ENCODE measurements at regions not wholly inside any gene's neighbourhood (a gene's known extent, or its start where the extent isn't known, plus 50 kb on each side); places are given as distances from the start of the nearest gene placed in this dataset.
"Not testable (repeated sequence)": the region's sequence is repeated elsewhere in the genome, so short reads cannot be mapped to it uniquely, and the experiment has no call there.

DNA sequence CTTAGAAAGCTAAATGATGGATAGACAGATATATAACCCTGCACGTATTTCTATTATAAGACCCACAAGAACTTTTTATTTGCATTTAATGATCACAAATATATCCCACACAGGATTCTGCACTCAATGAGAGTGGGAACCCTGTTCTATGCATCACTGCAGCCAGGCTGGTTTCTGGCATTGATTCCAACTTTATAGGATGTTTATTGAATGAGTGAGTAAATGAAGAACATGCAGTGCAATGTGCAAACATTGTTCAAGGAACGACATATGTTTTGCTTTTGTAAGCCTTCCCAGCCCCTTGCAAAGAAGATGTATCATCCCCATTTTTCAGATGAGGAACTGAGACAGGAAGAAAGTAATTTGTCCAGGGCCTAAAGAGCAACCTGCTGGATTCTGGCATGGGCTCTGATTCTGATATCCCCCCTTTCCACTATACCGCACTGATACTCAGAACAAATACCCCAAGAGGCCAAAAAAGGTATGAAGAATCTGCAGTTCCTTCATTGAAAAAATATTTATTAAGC, 246.3 kb downstream of the LACC1 start:
- DNase-seq (ENCODE audit: low read depth in 3 of 3): no peak

DNA sequence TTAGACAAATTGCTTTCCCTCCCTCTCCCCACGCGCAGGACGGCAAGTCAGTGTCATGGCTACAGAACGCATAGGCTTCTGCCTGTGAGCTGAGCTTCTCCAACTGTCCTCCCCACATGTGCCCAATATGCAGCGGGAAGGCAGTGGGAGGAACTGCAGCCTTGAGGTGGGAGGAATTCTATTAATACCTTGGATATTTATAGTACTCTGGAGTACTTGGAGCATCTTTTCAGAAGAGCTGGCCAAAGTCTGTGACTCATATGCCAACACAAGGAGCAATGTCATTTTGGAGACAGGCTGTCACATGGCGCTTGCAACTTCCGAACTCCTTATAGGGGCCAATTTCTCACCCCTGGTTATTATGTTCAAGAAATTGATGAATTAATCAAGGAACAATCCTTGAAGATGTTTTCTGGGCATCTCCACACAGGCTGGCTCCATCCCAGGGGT, 245.0 kb upstream of the SERP2 start:
- DNase-seq (ENCODE audit: low read depth in 3 of 3): no peak

DNA sequence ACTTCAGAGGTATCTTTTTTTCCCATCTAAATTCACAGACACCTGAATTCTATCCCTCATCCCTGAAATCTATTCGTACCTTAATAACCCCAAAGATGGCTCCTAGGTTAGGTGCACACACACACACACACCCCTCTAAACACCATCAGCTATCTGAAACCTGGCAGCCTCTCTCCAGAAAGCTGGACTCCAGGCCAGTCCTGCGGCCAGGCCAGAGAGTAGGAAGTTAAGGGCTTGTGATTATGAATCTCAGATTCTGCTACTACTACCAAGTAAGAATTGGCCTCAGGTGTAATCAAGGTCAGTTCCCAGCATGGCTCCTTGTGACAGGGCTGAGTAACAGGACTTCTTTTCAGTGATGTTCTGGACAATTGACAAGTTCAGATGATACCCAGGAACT, 244.2 kb upstream of the SERP2 start:
- DNase-seq (ENCODE audit: low read depth in 3 of 3): no peak

DNA sequence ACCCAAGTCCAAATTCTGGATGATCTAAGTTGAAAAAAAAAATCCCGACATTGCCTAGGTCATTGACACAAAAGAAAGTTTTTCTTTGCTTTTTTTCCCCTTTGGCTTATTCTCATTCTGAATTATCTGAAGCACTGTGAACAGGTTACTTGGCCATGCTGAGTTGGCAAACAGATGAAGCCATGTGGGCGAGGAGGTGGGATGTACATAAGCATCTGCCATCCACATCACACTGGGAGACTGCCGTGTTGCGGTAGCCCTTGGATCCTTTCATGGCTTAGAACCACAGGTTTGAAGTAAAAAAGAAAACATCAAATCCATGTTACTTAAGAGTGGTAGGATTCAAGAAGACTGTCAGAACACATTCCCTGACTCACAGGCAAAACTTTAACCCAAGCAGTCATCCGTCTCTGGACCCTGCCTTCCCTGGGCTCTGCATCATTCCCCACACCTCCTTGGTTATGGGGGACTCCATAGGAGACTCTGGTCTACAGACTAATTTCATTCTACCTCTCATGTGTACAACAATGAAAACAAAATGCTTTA, 242.5 kb upstream of the SERP2 start:
- no peak for DNase-seq (ENCODE audit: low read depth in 3 of 3)

DNA sequence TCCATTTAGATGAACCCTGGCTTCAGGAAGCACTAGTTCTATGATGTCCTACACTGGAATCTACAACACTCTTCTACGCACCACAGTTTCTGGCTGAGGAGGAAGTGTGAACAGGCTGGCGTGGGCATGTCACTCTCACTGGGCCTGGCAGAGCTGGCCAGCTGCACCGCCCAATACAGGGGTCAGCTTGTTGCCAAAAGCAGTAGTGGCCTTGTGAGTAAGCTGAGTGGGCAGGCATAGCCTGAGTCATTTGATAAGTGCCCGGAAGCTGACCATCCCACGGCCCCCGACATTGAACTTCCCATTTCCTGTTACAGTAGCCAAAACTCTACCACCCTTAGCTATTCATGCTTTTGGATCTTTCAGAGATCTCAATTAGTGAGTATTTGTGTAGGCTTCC, 240.9 kb upstream of the SERP2 start:
- no peak for DNase-seq (ENCODE audit: low read depth in 3 of 3)

DNA sequence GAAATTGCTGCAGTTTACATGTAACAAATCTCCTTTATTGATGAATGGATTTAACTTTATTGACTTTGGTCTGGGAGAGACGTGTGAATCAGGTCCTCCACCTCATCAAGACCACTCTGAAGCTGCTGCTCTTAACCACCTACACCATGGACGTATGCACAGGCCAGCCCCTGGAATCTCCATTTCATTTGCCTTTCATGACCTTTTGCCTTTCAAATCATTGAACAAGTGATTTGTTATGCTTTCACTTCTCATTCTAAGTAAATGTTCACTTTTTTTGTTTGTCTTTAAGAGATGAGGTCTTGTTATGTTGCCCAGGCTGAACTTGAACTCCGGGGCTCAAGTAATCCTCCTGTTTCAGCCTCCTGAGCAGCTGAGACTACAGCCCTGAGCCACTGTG, 240.0 kb upstream of the SERP2 start:
- no peak for DNase-seq (ENCODE audit: low read depth in 3 of 3)

DNA sequence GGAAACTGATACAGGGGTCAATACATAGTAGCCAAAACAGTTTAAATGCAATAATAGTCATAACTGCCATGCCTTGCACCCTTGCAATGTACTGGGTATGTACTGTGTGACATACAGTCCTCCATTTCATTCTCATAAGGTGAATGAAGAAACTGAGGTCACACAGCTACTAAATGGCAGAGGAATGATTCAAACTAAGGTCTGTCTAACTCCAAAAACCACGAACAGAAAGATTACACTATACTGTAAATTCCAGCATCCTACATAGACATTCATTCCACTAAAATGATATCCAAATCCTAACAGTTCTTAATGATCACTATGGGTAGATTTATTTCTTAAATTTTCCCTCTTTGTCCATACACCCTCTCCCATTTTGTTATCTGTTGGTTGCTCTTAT, 238.1 kb upstream of the SERP2 start:
- no peak for DNase-seq (ENCODE audit: low read depth in 3 of 3)

DNA sequence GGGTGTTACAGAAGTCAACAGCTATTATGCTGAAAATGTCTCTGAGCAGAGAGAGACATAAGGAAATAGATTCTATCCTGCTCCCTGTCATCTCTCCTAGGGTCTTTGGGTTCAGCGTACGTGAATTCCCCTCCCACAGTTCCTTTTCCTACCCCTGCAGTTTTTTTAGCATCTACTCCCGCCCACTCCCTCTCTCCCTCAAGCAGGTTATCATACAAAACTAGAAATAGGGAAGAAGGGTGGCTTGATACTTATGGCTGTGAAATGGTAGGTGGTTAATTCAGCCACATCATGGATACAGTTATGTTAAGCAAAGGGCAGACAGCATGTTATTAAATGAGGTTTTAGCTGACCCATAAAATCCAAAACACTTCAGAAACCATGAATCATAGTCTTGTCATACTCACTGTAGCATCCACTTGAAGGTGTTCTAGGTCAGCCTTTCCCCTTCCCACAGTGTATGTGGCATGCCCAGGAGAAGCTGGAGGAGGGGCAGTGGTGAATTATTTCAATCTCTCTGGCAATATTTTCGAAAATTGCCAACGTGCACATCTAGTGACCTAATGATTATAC, 236.8 kb upstream of the SERP2 start:
- no peak for DNase-seq (ENCODE audit: low read depth in 3 of 3)

DNA sequence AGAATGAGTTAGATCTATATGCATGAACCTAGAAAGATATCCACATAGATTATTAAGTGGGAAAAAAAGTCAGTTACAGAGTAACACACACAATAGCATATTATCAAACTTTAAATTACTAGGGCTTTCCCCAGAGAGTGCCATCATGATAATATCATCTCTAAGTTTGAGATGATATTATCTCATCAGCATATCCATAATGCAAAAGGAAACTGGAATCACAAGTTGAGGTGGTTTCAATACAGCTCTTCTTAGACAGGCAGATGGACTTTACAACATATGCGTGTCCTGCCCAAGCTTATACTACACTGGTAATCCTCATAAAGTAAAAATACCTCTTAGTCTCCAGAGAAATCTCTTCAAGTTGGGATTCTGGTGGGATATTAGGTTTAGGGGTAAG, 236.2 kb upstream of the SERP2 start:
- no peak for DNase-seq (ENCODE audit: low read depth in 3 of 3)

DNA sequence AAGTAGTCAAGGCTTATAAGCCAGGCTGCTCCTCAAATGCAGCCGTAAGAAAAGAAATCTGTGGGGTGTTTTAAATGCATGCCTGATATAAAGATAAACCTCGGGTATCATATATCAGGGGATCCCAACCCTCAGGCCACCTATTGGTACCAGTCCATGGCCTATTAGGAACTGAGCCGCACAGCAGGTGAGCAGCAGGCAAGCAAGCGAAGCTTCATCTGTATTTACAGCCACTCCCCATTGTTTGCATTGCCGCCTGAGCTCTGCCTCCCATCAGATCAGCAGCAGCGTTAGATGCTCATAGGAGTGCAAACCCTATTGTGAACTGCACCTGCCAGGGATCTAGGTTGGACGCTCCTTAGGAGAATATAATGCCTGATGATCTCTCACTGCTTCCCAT, 233.5 kb upstream of the SERP2 start:
- DNase-seq (ENCODE audit: low read depth in 3 of 3): no peak

DNA sequence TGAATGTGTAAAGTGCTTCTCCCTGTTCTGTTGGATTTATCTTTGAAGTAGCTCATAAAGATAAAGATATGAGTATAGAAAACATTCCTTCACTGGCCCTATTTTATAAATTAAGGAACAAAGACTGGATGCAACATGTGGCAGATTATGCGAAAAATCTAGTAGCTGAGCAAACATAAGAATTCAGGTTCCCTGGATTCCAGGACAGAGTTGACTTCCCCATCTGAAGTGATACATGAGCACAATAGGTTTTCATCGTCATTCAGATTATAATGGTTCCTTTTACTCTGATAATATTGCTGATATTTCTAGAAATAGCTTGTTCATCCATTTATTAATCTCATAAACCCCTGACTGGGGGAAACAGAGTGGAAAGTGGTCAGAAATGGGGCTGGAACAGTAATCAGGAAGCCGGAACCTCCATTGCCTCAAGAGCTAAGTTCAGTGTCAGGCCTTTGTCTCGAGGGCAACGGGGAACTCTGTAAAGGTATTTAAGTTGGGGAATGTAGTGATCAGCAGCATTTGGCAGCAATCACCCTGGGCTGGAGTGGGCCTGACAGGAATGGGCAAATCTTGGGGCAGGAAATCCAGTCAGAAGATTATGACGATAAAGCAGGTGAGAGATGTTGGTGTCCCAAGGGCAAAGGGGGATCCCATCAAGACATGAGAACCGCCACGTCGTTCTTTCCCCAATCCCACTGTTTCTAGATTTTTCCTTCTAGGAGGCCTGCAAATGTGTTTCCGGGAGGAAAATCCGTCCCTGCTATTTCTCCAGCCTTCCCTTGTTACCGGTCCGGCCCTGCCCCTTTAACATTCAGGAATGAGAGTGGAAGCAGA, 232.5 kb upstream of the SERP2 start:
- DNase-seq (ENCODE audit: low read depth in 3 of 3): peak in 1 of 3 experiments; percentile 4

DNA sequence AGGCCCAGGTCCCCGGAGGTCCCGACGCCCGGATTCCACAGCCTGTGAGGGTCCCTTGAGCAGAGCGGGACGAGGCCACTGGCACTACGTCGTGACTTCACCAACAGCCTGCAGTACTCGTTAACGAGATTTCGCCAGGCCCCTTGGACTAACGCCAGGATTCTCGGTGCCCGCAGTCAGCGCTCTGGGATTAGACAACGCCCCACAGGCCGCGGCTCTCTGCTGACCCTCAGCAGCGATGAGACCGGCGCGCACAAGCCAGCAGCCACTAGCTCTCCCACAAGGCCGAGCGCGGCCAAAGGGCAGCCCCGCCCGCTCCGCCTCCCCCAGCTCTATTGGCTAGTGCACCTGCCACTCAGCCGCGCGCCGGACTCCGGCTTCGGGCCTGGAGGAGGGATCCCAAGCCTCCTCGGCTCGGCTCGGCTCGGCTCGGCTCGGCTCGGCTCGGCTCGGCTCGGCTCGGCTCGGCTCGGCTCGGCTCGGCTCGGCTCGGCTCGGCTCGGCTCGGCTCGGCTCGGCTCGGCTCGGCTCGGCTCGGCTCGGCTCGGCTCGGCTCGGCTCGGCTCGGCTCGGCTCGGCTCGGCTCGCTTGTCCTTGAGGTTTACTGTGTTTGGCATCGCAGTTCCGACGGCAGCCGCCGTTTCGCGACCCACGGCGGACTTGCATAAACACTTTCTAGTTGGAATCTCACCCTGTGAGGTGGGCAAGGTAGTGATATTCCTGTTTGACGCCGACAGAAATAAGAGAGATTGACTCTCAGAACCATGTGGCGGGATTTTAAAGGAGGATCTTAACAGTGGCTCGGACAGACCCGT, 231.7 kb upstream of the SERP2 start:
- peak; percentile 86 to 94 (median 90) for DNase-seq (ENCODE audit: low read depth in 3 of 3)

DNA sequence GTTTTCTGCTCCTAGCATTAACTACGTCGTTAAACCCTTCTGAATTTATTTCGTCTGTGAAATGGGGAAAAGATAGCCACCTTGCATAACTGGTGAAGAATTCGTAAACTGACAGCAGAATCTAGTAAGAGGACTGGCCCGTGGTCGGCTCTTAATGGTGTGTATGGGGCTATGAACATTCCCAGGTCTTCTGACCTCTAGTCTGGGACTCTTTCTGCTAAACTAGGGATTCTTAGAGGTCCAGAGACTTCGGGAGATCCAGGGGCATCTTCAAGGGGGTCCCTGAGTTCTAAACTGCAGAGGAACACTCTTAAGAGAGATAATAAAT, 231.1 kb upstream of the SERP2 start:
- DNase-seq (ENCODE audit: low read depth in 3 of 3): no peak

DNA sequence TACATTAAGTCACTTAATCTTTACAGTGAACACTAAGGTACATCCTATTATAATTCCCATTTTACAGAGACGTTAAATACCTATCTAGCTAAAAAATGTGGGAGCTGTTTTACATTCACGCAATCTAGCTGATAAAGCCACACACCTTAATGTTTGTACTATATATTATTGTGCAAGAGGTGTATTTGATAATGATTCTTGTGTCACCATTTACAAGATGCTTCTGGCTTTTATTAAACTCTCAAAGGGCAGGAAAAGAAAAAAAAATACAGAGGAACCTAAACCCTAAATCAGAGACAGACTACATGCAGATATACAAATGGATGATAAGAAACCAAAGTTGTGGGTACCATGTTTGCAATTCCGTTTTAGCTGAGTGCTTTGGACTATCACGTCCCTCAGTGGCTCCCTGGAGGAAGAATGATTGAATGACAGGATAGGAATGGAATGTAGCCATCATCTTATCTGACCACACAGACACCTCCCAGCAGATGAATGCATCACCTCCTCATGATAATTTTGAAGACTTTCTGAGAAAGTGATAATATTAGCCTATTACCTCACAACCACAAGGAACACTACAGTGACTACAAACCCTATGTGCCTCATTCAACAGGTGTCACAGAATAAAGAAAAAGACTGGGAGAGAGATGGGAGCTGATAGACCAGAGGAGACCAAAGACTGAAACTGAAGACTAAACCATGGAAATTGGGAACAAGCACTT, 230.5 kb upstream of the SERP2 start:
- no peak for DNase-seq (ENCODE audit: low read depth in 3 of 3)

DNA sequence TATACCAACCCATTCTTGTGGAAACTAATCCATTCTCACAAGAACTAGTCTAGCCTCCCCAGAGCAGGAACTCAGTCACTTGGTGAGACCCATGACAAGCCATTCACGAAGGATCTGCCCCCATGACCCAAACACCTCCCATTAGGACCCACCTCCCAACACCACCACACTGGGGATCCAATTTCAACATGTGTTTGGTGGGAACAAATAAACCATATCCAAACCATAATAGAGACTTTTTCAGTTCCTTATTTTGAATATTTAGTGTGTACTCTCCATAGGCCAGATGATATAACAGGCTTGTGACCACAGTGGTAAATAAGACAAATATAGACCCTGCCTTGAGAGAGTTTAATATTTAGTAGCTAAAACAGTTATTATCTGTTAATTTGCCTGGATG, 227.5 kb upstream of the SERP2 start:
- DNase-seq (ENCODE audit: low read depth in 3 of 3): no peak

DNA sequence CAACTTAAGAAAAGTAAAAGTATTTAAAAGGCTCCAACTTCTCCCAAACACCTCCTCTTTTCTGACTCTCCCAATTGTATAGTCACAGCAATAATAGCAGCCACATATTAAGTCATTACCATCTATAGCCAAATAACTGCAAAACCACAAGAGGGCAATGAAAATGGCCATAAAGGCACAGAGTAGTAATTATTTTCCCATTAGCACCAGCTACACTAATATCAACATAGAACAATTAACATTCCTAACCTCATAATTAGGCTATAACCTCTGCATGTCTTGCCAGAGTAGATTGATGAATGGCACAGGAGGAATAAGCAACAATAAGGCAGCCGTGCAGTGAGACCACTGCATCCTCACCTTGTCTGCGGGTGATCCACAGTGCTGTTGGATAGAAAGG, 226.4 kb upstream of the SERP2 start:
- no peak for DNase-seq (ENCODE audit: low read depth in 3 of 3)

DNA sequence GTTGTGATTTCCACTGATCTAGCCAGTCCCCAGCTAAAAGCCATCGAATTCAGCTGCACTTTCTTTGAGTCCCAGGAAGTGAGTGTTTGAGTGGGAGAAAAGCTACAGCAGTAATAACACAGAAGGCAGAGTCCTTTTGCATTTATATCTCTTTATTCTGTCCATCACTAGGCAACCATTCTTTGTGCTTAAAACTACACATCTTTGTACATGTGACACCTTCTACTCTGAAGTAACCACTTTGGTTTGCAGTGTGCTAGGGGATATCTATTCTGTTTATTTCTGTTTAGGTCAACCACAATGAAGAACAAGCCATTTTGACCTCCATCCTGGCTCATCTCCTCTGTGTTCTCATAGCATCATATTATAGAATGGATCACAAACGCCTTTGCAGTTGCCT, 226.0 kb upstream of the SERP2 start:
- DNase-seq (ENCODE audit: low read depth in 3 of 3): no peak

DNA sequence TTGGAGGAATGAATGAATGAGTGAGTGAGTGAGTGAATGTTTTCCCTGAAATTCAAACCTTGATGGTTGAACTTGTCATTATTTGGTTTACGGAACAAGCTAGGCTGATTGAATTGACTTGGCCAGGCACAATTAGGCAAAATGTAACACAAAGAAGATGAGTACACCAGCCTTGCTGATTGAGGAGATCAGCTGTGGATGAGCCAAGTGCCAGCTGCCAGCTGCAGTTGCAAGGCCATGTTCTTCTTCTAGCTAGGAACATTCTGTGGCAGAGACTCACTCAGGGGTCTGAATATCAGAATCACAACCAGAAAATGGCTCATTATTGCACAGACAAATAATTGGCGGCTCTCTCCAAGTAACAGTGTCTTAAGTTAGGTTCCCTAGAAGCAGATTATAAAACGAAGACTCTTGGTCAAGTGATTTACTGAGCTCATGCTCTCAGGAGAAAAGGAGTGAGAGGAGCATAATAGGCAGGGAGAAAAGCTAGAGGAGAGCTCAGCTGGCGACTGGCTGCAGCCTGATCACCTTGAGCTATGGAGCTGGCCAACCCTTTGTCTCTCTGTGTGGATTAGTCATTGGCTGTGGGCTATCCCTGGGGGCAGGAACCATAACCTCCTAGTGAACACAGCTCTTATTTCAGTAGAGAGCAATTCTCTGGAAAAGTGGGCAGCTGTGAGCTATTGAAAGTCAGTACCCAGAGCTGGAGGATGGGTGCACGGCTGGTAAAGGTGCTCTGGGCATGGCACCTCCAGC, 225.3 kb upstream of the SERP2 start:
- no peak for DNase-seq (ENCODE audit: low read depth in 3 of 3)

DNA sequence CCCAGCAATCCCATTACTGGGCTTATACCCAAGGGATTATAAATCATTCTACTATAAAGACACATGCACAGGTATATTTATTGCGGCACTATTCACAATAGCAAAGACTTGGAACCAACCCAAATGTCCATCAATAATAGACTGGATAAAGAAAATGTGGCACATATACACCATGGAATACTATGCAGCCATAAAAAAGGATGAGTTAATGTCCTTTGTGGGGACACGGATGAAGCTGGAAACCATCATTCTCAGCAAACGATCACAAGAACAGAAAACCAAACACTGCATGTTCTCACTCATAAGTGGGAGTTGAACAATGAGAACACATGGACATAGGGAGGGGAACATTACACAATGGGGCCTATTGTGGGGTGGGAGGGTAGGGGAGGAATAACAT, 224.4 kb upstream of the SERP2 start:
- DNase-seq (ENCODE audit: low read depth in 3 of 3): not testable (repeated sequence)

DNA sequence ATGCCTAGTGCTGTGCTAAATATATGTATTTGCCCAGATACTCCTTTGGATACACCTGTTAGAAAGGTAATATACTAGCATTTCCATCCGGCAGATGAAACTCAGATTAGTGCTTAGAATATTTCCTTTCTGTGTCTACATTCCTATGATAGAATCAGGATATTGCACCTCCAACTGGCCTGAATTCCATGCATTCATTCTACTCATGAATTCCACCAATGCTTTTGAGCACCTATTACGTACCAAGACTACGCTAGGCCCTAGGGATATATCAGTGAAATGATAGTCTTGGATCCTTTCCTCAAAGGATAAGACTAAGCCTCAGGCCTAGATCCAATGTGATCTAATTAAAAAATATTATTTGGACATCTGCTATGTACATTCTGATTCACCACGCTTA, 223.8 kb upstream of the SERP2 start:
- DNase-seq (ENCODE audit: low read depth in 3 of 3): no peak

DNA sequence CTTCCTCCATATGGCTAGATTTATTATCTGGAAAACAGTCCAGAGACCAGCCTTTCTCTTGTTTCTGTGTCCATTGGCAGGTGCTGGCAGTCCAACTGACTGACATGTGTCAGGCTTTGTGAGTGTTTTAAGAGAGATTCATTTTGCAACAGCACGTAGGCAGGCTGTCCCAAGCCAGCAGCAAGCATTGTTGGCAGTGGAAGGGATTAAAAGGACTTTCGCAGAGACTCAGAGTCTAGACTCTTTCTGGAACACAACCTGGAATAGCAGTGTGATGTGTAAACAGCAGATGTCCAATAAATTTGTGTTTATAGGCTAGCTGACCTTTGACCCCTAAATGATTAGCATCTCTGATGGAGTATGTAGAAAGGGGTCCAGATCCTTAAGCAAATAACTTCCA, 222.2 kb upstream of the SERP2 start:
- DNase-seq (ENCODE audit: low read depth in 3 of 3): no peak
